ENCODE measurements at regions not wholly inside any gene's neighbourhood (a gene's known extent, or its start where the extent isn't known, plus 50 kb on each side); places are given as distances from the start of the nearest gene placed in this dataset.

DNA sequence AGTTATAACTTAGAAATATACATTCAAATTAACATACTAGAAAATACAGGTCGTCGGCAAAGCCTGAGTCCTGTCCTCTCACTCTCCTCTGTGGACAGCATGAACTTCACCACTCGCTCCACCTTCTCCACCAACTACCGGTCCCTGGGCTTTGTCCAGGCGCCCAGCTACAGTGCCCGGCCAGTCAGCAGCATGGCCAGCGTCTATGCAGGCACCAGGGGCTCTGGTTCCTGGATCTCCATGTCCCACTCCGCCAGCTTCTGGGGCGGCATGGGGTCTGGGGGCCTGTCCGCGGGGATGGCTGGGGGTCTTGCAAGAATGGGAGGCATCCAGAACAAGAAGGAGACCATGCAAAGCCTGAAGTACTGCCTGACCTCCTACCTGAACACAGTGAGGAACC, 319.4 kb downstream of the ZFHX3 start (continued):
- TF ChIP-seq CHD7 (IDR thresholded peaks at IDR 0.05; ENCODE audit: insufficient replicate concordance, low read length) (no peak), EGR1 (IDR thresholded peaks at IDR 0.05; ENCODE audit: borderline replicate concordance, low read depth, low read length) (no peak), HDAC2 (IDR thresholded peaks at IDR 0.05; ENCODE audit: borderline replicate concordance in 1 of 2, low read depth in 2 of 2, low read length in 2 of 2) (no peak), ASH2L (IDR thresholded peaks at IDR 0.05; ENCODE audit: low read length) (no peak), TAF1 (IDR thresholded peaks at IDR 0.05; ENCODE audit: low read depth, low read length) (no peak), TBP (IDR thresholded peaks at IDR 0.05; ENCODE audit: low read depth, low read length) (no peak), SP1 (IDR thresholded peaks at IDR 0.05; ENCODE audit: low read depth, low read length) (no peak), GTF2F1 (IDR thresholded peaks at IDR 0.05; ENCODE audit: borderline replicate concordance, low read depth, low read length) (no peak), KDM1A (IDR thresholded peaks at IDR 0.05; ENCODE audit: borderline replicate concordance, low read length) (no peak)
- TF ChIP-seq, protein P1, sequence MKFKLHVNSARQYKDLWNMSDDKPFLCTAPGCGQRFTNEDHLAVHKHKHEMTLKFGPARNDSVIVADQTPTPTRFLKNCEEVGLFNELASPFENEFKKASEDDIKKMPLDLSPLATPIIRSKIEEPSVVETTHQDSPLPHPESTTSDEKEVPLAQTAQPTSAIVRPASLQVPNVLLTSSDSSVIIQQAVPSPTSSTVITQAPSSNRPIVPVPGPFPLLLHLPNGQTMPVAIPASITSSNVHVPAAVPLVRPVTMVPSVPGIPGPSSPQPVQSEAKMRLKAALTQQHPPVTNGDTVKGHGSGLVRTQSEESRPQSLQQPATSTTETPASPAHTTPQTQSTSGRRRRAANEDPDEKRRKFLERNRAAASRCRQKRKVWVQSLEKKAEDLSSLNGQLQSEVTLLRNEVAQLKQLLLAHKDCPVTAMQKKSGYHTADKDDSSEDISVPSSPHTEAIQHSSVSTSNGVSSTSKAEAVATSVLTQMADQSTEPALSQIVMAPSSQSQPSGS (IDR thresholded peaks at IDR 0.05; ENCODE audit: low read length) = no peak
